Activated CD4-positive, CD25-positive, alpha-beta regulatory T cell treated with anti-CD3 and anti-CD28 coated beads, Interleukin-2, amount 50 U/mL, for 16 hours (primary cell): ENCODE measurements at regions not wholly inside any gene's neighbourhood (a gene's known extent, or its start where the extent isn't known, plus 50 kb on each side); places are given as distances from the start of the nearest gene placed in this dataset.

Source experiments
- DNase-seq: peaks from one replicate; pipeline ENCODE4 v3.0.0-alpha.2; 2020; ENCODE audit warnings: low read depth, low spot score

GRCh38 chr3:102181175-102181920 lies 253.5 kb upstream of the ZPLD1 start:
- no peak for DNase-seq

- DNase-seq = no peak
Measured at GRCh38 chr3:102182162-102182561, 252.7 kb upstream of the ZPLD1 start.

- DNase-seq = no peak
Measured at GRCh38 chr3:102183186-102183585, 251.6 kb upstream of the ZPLD1 start.

- DNase-seq = no peak
Measured at GRCh38 chr3:102183623-102184022, 251.2 kb upstream of the ZPLD1 start.

- DNase-seq = no peak
Measured at GRCh38 chr3:102189541-102189940, 245.3 kb upstream of the ZPLD1 start.

GRCh38 chr3:102189956-102190723 lies 244.7 kb upstream of the ZPLD1 start:
- no peak for DNase-seq

- no peak for DNase-seq
Measured at GRCh38 chr3:102192575-102192974, 242.2 kb upstream of the ZPLD1 start.

GRCh38 chr3:102193255-102193654 lies 241.6 kb upstream of the ZPLD1 start:
- no peak for DNase-seq

- DNase-seq = no peak
Measured at GRCh38 chr3:102194001-102194400, 240.8 kb upstream of the ZPLD1 start.

GRCh38 chr3:102194760-102195159 lies 240.1 kb upstream of the ZPLD1 start:
- DNase-seq = no peak

GRCh38 chr3:102195198-102195948 lies 239.4 kb upstream of the ZPLD1 start:
- DNase-seq = no peak

- no peak for DNase-seq
Measured at GRCh38 chr3:102200126-102200525, 234.7 kb upstream of the ZPLD1 start.

- DNase-seq = no peak
Measured at GRCh38 chr3:102200560-102200959, 234.3 kb upstream of the ZPLD1 start.

GRCh38 chr3:102205647-102206046 lies 229.2 kb upstream of the ZPLD1 start:
- no peak for DNase-seq

GRCh38 chr3:102206511-102207031 lies 228.2 kb upstream of the ZPLD1 start:
- no peak for DNase-seq

- DNase-seq = no peak
Measured at GRCh38 chr3:102207151-102207571, 227.7 kb upstream of the ZPLD1 start.

GRCh38 chr3:102215166-102215565 lies 219.6 kb upstream of the ZPLD1 start:
- no peak for DNase-seq

- DNase-seq = no peak
Measured at GRCh38 chr3:102223132-102223531, 211.7 kb upstream of the ZPLD1 start.

GRCh38 chr3:102224171-102224570 lies 210.6 kb upstream of the ZPLD1 start:
- DNase-seq = no peak

GRCh38 chr3:102225005-102225404 lies 209.8 kb upstream of the ZPLD1 start:
- DNase-seq = no peak

- DNase-seq = no peak
Measured at GRCh38 chr3:102225407-102226132, 209.2 kb upstream of the ZPLD1 start.
